ENCODE measurements at regions not wholly inside any gene's neighbourhood (a gene's known extent, or its start where the extent isn't known, plus 50 kb on each side); places are given as distances from the start of the nearest gene placed in this dataset.

DNA sequence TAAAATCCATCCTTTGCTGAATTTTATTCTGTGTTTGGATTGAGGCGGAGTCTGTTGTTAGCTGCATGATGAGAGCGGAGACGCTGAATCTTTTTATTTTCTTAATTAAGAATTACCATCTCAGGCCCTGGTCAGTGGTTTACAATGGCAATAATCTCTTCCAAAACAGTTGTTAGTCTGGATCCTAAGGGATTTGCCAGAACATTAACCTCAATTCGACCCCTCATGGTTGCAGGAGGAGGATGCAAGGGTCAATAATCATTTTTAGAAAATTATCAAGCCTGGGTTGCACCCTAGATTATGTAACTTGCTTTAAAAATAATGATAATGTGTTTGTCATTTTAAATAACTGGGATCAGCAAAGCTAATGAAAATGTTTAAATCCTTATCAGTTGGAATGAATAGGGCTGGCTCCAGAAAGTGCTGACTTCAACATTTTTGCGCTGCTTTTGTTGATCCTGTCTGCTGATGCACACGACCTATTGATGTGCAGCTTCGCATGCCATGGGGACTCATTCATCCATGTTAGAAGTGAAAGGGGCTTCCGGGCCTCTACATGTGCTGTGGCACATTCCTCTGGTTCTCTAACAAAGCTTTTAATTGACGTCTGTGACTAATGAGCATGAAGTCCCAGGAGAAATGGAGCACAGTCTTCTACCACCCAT is 80.7 kb upstream of the KIAA1217 start:
- Histone ChIP-seq H3K27ac (ENCODE audit: low read depth, low read length) (no peak overlapping the region), H3K9me2 (ENCODE audit: insufficient read depth) (no peaks in the 10 kb centered on the region), H3K4me1 (ENCODE audit: control insufficient read depth in 1 of 2, insufficient read depth in 2 of 2, low read length in 2 of 2) (no peaks in the 10 kb centered on the region), H3K36me3 (ENCODE audit: control insufficient read depth in 1 of 2, insufficient read depth in 2 of 2, low read length in 2 of 2) (no peaks in the 10 kb centered on the region), H2AFZ (ENCODE audit: low read depth, low read length, poor library complexity, severe bottlenecking) (no peak overlapping the region), H4K20me1 (ENCODE audit: insufficient read depth) (no peaks in the 10 kb centered on the region), H3K4me3 (replicated peaks in 1 of 2; ENCODE audit: low read depth in 1 of 2, low read length in 2 of 2) (no peak overlapping the region), H3K27me3 (ENCODE audit: insufficient read depth, low read length) (no peaks in the 10 kb centered on the region), H3K9ac (ENCODE audit: low read length) (no peak overlapping the region), H3K4me2 (ENCODE audit: low read length) (no peak overlapping the region), H3K79me2 (ENCODE audit: insufficient read depth, low read length) (no peaks in the 10 kb centered on the region), H3K9me3 (ENCODE audit: control insufficient read depth in 1 of 2, insufficient read depth in 1 of 2, low read depth in 1 of 2, low read length in 2 of 2) (no peaks in the 10 kb centered on the region)
- CTCF ChIA-PET = no interaction called here
- DNase-seq (ENCODE audit: low read depth, low spot score) = no peak
- no TSS peak for BruUV-seq (replicated peaks)
- TF ChIP-seq EGR1 (IDR thresholded peaks at IDR 0.05; ENCODE audit: low read depth) = no peak
- TF ChIP-seq, protein P1, sequence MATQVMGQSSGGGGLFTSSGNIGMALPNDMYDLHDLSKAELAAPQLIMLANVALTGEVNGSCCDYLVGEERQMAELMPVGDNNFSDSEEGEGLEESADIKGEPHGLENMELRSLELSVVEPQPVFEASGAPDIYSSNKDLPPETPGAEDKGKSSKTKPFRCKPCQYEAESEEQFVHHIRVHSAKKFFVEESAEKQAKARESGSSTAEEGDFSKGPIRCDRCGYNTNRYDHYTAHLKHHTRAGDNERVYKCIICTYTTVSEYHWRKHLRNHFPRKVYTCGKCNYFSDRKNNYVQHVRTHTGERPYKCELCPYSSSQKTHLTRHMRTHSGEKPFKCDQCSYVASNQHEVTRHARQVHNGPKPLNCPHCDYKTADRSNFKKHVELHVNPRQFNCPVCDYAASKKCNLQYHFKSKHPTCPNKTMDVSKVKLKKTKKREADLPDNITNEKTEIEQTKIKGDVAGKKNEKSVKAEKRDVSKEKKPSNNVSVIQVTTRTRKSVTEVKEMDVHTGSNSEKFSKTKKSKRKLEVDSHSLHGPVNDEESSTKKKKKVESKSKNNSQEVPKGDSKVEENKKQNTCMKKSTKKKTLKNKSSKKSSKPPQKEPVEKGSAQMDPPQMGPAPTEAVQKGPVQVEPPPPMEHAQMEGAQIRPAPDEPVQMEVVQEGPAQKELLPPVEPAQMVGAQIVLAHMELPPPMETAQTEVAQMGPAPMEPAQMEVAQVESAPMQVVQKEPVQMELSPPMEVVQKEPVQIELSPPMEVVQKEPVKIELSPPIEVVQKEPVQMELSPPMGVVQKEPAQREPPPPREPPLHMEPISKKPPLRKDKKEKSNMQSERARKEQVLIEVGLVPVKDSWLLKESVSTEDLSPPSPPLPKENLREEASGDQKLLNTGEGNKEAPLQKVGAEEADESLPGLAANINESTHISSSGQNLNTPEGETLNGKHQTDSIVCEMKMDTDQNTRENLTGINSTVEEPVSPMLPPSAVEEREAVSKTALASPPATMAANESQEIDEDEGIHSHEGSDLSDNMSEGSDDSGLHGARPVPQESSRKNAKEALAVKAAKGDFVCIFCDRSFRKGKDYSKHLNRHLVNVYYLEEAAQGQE (IDR thresholded peaks at IDR 0.05; ENCODE audit: low read depth) = no peak
- no peak for TF ChIP-seq SRF (IDR thresholded peaks at IDR 0.05; ENCODE audit: low read depth)
- TF ChIP-seq, protein P2, sequence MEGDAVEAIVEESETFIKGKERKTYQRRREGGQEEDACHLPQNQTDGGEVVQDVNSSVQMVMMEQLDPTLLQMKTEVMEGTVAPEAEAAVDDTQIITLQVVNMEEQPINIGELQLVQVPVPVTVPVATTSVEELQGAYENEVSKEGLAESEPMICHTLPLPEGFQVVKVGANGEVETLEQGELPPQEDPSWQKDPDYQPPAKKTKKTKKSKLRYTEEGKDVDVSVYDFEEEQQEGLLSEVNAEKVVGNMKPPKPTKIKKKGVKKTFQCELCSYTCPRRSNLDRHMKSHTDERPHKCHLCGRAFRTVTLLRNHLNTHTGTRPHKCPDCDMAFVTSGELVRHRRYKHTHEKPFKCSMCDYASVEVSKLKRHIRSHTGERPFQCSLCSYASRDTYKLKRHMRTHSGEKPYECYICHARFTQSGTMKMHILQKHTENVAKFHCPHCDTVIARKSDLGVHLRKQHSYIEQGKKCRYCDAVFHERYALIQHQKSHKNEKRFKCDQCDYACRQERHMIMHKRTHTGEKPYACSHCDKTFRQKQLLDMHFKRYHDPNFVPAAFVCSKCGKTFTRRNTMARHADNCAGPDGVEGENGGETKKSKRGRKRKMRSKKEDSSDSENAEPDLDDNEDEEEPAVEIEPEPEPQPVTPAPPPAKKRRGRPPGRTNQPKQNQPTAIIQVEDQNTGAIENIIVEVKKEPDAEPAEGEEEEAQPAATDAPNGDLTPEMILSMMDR (IDR thresholded peaks at IDR 0.05 in 2 of 3, conservative IDR thresholded peaks at IDR 0.05 in 1 of 3; ENCODE audit: borderline replicate concordance in 1 of 3, insufficient read depth in 1 of 3, low read depth in 2 of 3, low read length in 2 of 3) = no peak
- TF ChIP-seq, protein P3, sequence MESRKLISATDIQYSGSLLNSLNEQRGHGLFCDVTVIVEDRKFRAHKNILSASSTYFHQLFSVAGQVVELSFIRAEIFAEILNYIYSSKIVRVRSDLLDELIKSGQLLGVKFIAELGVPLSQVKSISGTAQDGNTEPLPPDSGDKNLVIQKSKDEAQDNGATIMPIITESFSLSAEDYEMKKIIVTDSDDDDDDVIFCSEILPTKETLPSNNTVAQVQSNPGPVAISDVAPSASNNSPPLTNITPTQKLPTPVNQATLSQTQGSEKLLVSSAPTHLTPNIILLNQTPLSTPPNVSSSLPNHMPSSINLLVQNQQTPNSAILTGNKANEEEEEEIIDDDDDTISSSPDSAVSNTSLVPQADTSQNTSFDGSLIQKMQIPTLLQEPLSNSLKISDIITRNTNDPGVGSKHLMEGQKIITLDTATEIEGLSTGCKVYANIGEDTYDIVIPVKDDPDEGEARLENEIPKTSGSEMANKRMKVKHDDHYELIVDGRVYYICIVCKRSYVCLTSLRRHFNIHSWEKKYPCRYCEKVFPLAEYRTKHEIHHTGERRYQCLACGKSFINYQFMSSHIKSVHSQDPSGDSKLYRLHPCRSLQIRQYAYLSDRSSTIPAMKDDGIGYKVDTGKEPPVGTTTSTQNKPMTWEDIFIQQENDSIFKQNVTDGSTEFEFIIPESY (IDR thresholded peaks at IDR 0.05; ENCODE audit: extremely low read depth, insufficient replicate concordance, low read length) = no peak
- no peak for TF ChIP-seq RAD21 (IDR thresholded peaks at IDR 0.05; ENCODE audit: low read depth)
- no peak for TF ChIP-seq ZFX (IDR thresholded peaks at IDR 0.05)
- no peak for TF ChIP-seq TCF7L2 (IDR thresholded peaks at IDR 0.05; ENCODE audit: borderline replicate concordance, extremely low read depth, insufficient read depth, insufficient read length)
- TF ChIP-seq EZH2phosphoT487 (IDR thresholded peaks at IDR 0.05; ENCODE audit: borderline replicate concordance) = no peak
- no peak for TF ChIP-seq POLR2A (IDR thresholded peaks at IDR 0.05; ENCODE audit: borderline replicate concordance, extremely low read depth, insufficient read depth, insufficient read length)
- TF ChIP-seq POLR2AphosphoS5 (IDR thresholded peaks at IDR 0.05; ENCODE audit: low read depth, low read length) = no peak
- TF ChIP-seq ELF1 (IDR thresholded peaks at IDR 0.05; ENCODE audit: borderline replicate concordance, low read depth) = no peak
- TF ChIP-seq, protein P4, sequence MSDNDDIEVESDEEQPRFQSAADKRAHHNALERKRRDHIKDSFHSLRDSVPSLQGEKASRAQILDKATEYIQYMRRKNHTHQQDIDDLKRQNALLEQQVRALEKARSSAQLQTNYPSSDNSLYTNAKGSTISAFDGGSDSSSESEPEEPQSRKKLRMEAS (IDR thresholded peaks at IDR 0.05) = no peak
- no peak for TF ChIP-seq JUND (IDR thresholded peaks at IDR 0.05)
- TF ChIP-seq SIN3A (IDR thresholded peaks at IDR 0.05; ENCODE audit: low read depth) = no peak
- no peak for TF ChIP-seq YY1 (IDR thresholded peaks at IDR 0.05; ENCODE audit: extremely low read depth, insufficient replicate concordance, low read depth, low read length)
- TF ChIP-seq, protein P5, sequence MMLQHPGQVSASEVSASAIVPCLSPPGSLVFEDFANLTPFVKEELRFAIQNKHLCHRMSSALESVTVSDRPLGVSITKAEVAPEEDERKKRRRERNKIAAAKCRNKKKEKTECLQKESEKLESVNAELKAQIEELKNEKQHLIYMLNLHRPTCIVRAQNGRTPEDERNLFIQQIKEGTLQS (IDR thresholded peaks at IDR 0.05) = no peak
- no peak for ATAC-seq
- intact Hi-C loops (cut with micrococcal nuclease) = no loop called here
- RAD21 ChIA-PET (ENCODE audit: low non-redundant PET in 1 of 2, low total read pairs in 2 of 2, uncharacterized antibody in 2 of 2, unreplicated experiment in 2 of 2) = no interaction called here
- POLR2A ChIA-PET = no interaction called here
